IMR-90 (cell line): ENCODE measurements at regions not wholly inside any gene's neighbourhood (a gene's known extent, or its start where the extent isn't known, plus 50 kb on each side); places are given as distances from the start of the nearest gene placed in this dataset.
"Not testable (repeated sequence)": the region's sequence is repeated elsewhere in the genome, so short reads cannot be mapped to it uniquely, and the experiment has no call there.

Source experiments
- ATAC-seq: fragments of 200-7000 bp; cut with Tn5 transposase; 2 replicates; pipeline ENCODE4 v1.9.1; 2020; ENCODE audit warnings: low read depth, mild to moderate bottlenecking, moderate library complexity
- BruUV-seq: library from RNA; stranded (reverse); fragments of 400-500 nt; replicated peaks from 2 replicates; lab custom pipeline; 2021; lab: Mats Ljungman, UMichigan
- CTCF ChIA-PET: fragments of 300-600 bp; formaldehyde crosslinking; extraction: SDS; loops from one replicate; lab custom pipeline; 2021; ENCODE audit warnings: antibody characterized with exemption; lab: Yijun Ruan, JAX
- POLR2A ChIA-PET: fragments of 300-600 bp; sonication (Branson Sonifier 250); formaldehyde crosslinking; loops from one replicate; lab custom pipeline; 2022; ENCODE audit warnings: antibody characterized with exemption; ENCODE audit not compliant: unreplicated experiment; lab: Charles Lee
- DNase-seq: peaks from one replicate; pipeline ENCODE4 v3.0.0; 2013
- H2AFZ ChIP-seq: replicated peaks from 2 replicates; pipeline ENCODE3; 2013; ENCODE audit warnings: low read length, mild to moderate bottlenecking; ENCODE audit not compliant: poor library complexity
- H2AK5ac ChIP-seq: 2 replicates; pipeline ENCODE4 v1.6.1; 2013; ENCODE audit warnings: low read depth, low read length, inconsistent platforms
- H2AK9ac ChIP-seq: replicated peaks from 2 replicates; pipeline ENCODE3; 2013; ENCODE audit warnings: mild to moderate bottlenecking, low read depth, low read length, moderate library complexity; ENCODE audit not compliant: poor library complexity
- H2BK120ac ChIP-seq: 2 replicates; pipeline ENCODE4 v1.6.1; 2013; ENCODE audit warnings: low read depth, low read length, inconsistent platforms
- H2BK15ac ChIP-seq: 3 replicates; pipeline ENCODE4 v1.6.1; 2013; ENCODE audit warnings: low read depth, low read length, inconsistent platforms
- H2BK20ac ChIP-seq: 2 replicates; pipeline ENCODE4 v1.6.1; 2013; ENCODE audit warnings: low read depth, mild to moderate bottlenecking, inconsistent platforms, low read length, moderate library complexity
- H2BK5ac ChIP-seq: 2 replicates; pipeline ENCODE4 v1.6.1; 2013; ENCODE audit warnings: mild to moderate bottlenecking, low read depth, low read length, inconsistent platforms; ENCODE audit not compliant: poor library complexity, severe bottlenecking
- H3K14ac ChIP-seq: replicated peaks from 2 replicates; pipeline ENCODE4 v1.6.1; 2013; ENCODE audit warnings: low read depth, low read length, inconsistent platforms
- H3K18ac ChIP-seq: 2 replicates; pipeline ENCODE4 v1.6.1; 2013; ENCODE audit warnings: low read depth, low read length, control low read depth
- H3K23ac ChIP-seq: 2 replicates; pipeline ENCODE4 v1.6.1; 2013; ENCODE audit warnings: low read depth, low read length, inconsistent platforms
- H3K27ac ChIP-seq: 2 replicates; pipeline ENCODE4 v1.5.1; 2013; ENCODE audit warnings: mild to moderate bottlenecking, control low read depth, low read length; ENCODE audit not compliant: insufficient read depth
- H3K27me3 ChIP-seq: 2 replicates; pipeline ENCODE4 v1.6.1; 2013; ENCODE audit warnings: low read length; ENCODE audit not compliant: control insufficient read depth, insufficient read depth
- H3K36me3 ChIP-seq: 2 replicates; pipeline ENCODE4 v1.6.1; 2013; ENCODE audit warnings: low read length, mixed read lengths; ENCODE audit not compliant: control insufficient read depth, insufficient read depth
- H3K4ac ChIP-seq: 2 replicates; pipeline ENCODE4 v1.6.1; 2013; ENCODE audit warnings: low read depth, low read length, inconsistent platforms
- H3K4me1 ChIP-seq: 2 replicates; pipeline ENCODE4 v1.6.1; 2013; ENCODE audit warnings: low read length, mixed read lengths; ENCODE audit not compliant: control insufficient read depth, insufficient read depth
- H3K4me2 ChIP-seq: 2 replicates; pipeline ENCODE4 v1.6.1; 2013; ENCODE audit warnings: low read depth, mild to moderate bottlenecking, control low read depth, low read length, moderate library complexity
- H3K4me3 ChIP-seq: 2 replicates; pipeline ENCODE4 v1.5.1; 2013; ENCODE audit warnings: low read depth, mild to moderate bottlenecking, control low read depth, low read length, moderate library complexity; ENCODE audit not compliant: insufficient read depth
- H3K56ac ChIP-seq: 2 replicates; pipeline ENCODE4 v1.6.1; 2013; ENCODE audit warnings: low read length, inconsistent platforms; ENCODE audit not compliant: insufficient read depth; ENCODE audit errors: extremely low read depth
- H3K79me1 ChIP-seq, 2 experiments: 2 replicates each; pipeline ENCODE4 v1.6.1; 2013; ENCODE audit warnings: low read length in 2 of 2, inconsistent platforms in 1 of 2, low read depth in 1 of 2
- H3K9ac ChIP-seq: 2 replicates; pipeline ENCODE4 v1.6.1; 2013; ENCODE audit warnings: low read depth, low read length, control low read depth
- H3K9me1 ChIP-seq: 2 replicates; pipeline ENCODE4 v1.6.1; 2013; ENCODE audit warnings: low read length, inconsistent platforms; ENCODE audit not compliant: insufficient read depth
- H3K9me3 ChIP-seq: 2 replicates; pipeline ENCODE4 v1.6.1; 2013; ENCODE audit warnings: low read length; ENCODE audit not compliant: control insufficient read depth, insufficient read depth
- H4K20me1 ChIP-seq: 2 replicates; pipeline ENCODE4 v1.6.1; 2013; ENCODE audit warnings: low read length, inconsistent platforms; ENCODE audit not compliant: insufficient read depth
- H4K5ac ChIP-seq: 2 replicates; pipeline ENCODE4 v1.6.1; 2013; ENCODE audit warnings: mild to moderate bottlenecking, low read depth, low read length, control low read depth
- H4K8ac ChIP-seq, 2 experiments: 2 replicates each; pipeline ENCODE4 v1.6.1; 2013; ENCODE audit warnings: low read depth in 2 of 2, low read length in 2 of 2, control low read depth in 1 of 2, inconsistent platforms in 1 of 2
- H4K91ac ChIP-seq: 2 replicates; pipeline ENCODE4 v1.6.1; 2013; ENCODE audit warnings: low read depth, low read length, inconsistent platforms; ENCODE audit not compliant: insufficient read depth
- WGBS, 2 experiments: methylation state at CpG; one replicate each; pipeline versions ENCODE4 v1.1.5 to v1.1.7; 2013; ENCODE audit warnings: missing lambda C conversion rate in 2 of 2; ENCODE audit not compliant: insufficient read length in 1 of 2; ENCODE audit errors: extremely low coverage in 2 of 2; 5-methylcytosine and 5-hydroxymethylcytosine counted together
- dilution Hi-C: fragments of 300-500 bp; cut with HindIII; formaldehyde crosslinking; loops from one replicate; pipeline ENCODE4 v1.14.3; 2018; ENCODE audit warnings: low sequenced_read_pairs; ENCODE audit not compliant: unreplicated experiment
- in situ Hi-C: fragments of 300-500 bp; cut with MboI; formaldehyde crosslinking; loops from 3 replicates; pipeline ENCODE4 v1.14.3; 2019; ENCODE audit warnings: low sequenced_read_pairs, inconsistent platforms, mixed read lengths
- intact Hi-C: fragments of 100-400 bp; cut with micrococcal nuclease; formaldehyde crosslinking; loops from 2 replicates; pipeline ENCODE4 v1.10.0; 2022

DNA sequence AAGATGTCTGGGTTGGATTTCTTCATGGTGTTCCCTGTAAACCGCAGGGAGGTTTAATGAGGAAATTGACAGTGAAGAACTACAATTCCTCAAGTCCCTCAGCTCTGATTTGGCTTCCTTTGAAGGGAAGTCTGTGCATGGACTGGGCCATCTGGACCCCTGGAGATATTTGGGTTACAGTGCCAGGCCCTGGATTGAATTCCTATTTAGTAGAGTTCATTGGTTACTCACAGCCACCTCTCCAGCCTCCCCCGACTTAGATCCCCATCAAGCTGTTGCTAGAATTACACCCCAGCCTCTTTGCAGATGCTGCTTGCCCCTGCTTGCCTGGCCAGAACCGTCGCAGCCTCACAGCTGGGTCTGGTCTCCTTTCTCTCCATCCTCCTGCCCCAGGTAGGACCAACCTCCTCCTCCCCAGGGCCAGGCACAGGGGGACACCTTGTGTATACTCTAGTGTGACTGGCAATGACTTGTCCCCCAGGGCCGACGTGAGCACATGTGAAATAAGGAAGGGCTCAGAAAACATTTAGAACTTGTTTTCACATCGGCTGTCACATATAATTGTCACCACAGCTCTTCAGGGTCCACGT is 93.2 kb upstream of the LRPAP1 start:
- H3K18ac ChIP-seq, H4K8ac ChIP-seq, in situ Hi-C loops, H3K9me3 ChIP-seq, H4K5ac ChIP-seq, DNase-seq, H3K9me1 ChIP-seq, H2AK9ac ChIP-seq, H3K14ac ChIP-seq, CTCF ChIA-PET, H3K4me1 ChIP-seq, H3K56ac ChIP-seq, H3K4me3 ChIP-seq, H3K79me1 ChIP-seq, H2BK15ac ChIP-seq, H2BK120ac ChIP-seq, H4K91ac ChIP-seq, dilution Hi-C loops, H2BK5ac ChIP-seq, H3K9ac ChIP-seq, intact Hi-C loops, H3K4me2 ChIP-seq, H3K36me3 ChIP-seq, H2BK20ac ChIP-seq, POLR2A ChIA-PET, BruUV-seq, H3K23ac ChIP-seq, H3K4ac ChIP-seq, H4K20me1 ChIP-seq, H2AFZ ChIP-seq, H3K27ac ChIP-seq, H2AK5ac ChIP-seq, ATAC-seq: not testable (repeated sequence)
- peaks cover 11% of the 10 kb centered on the region for H3K27me3 ChIP-seq
- WGBS, 2 experiments = 80% methylated on average over 1 of the region's 8 CpGs; no CpG with 5 or more reads in 1 of the 2 experiments

- H3K4me3 ChIP-seq, POLR2A ChIA-PET, H3K9me1 ChIP-seq, CTCF ChIA-PET, H4K8ac ChIP-seq, H3K23ac ChIP-seq, H3K9ac ChIP-seq, H3K9me3 ChIP-seq, dilution Hi-C loops, H2BK20ac ChIP-seq, H3K4ac ChIP-seq, H3K18ac ChIP-seq, H2BK15ac ChIP-seq, H4K91ac ChIP-seq, ATAC-seq, H2AK5ac ChIP-seq, H2BK120ac ChIP-seq, BruUV-seq, DNase-seq, H3K79me1 ChIP-seq, H3K4me1 ChIP-seq, H3K36me3 ChIP-seq, H2AFZ ChIP-seq, H4K20me1 ChIP-seq, H3K27ac ChIP-seq, intact Hi-C loops, H2BK5ac ChIP-seq, H3K4me2 ChIP-seq, H4K5ac ChIP-seq, H2AK9ac ChIP-seq, H3K14ac ChIP-seq, H3K56ac ChIP-seq, in situ Hi-C loops: not testable (repeated sequence)
- peaks cover 11% of the 10 kb centered on the region for H3K27me3 ChIP-seq
- 9% methylated on average over 3 of the region's 11 CpGs; no CpG with 5 or more reads in 1 of the 2 experiments for WGBS, 2 experiments
Measured at GRCh38 chr4:3623809-3624329, 91.6 kb upstream of the LRPAP1 start.
